HepG2 (cell line): ENCODE measurements at regions not wholly inside any gene's neighbourhood (a gene's known extent, or its start where the extent isn't known, plus 50 kb on each side); places are given as distances from the start of the nearest gene placed in this dataset.

Experiments used
- ATAC-seq: fragments of 200-7000 bp; cut with Tn5 transposase; 3 replicates; pipeline ENCODE4 v1.9.1; 2020; ENCODE audit warnings: mild to moderate bottlenecking, moderate library complexity
- BruUV-seq: library from RNA; stranded (reverse); fragments of 400-500 nt; replicated peaks from 2 replicates; lab custom pipeline; 2021; lab: Mats Ljungman, UMichigan
- CTCF ChIA-PET: fragments of 300-600 bp; formaldehyde crosslinking; extraction: SDS; loops from one replicate; lab custom pipeline; 2021; ENCODE audit warnings: low total read pairs, inconsistent platforms, low intra/inter-chr PET ratio; lab: Yijun Ruan, JAX
- POLR2A ChIA-PET: fragments of 350-600 bp; sonication (Branson Sonifier 250); formaldehyde crosslinking; loops from one replicate; lab custom pipeline; 2020; ENCODE audit warnings: antibody characterized with exemption, inconsistent platforms; lab: Yijun Ruan, JAX
- DNase-seq: peaks from one replicate; pipeline ENCODE4 v3.0.0-alpha.2; 2015; ENCODE audit warnings: low spot score
- FAIRE-seq: peaks from 3 replicates; lab custom pipeline; 2011; peaks lifted over from hg19 to GRCh38; lab: Jason Lieb, UNC
- H2AFZ ChIP-seq: one replicate; pipeline ENCODE4 v1.6.1; 2011; ENCODE audit warnings: low read length, inconsistent platforms
- H3K27ac ChIP-seq: fragments of 300-600 bp; 3 replicates; pipeline ENCODE4 v1.8.0; 2011; ENCODE audit warnings: mixed run types, mild to moderate bottlenecking, mixed read lengths, low read length, inconsistent platforms; ENCODE audit not compliant: insufficient read depth; ENCODE audit errors: extremely low read length
- H3K27me3 ChIP-seq, 2 experiments: fragments of 200-600 bp in 1 of 2; 2 replicates in 1 of 2; 3 replicates in 1 of 2; pipeline versions ENCODE4 v1.6.0 to v1.8.0; 2011; ENCODE audit warnings: low read length in 2 of 2, mild to moderate bottlenecking in 2 of 2, moderate library complexity in 2 of 2, inconsistent platforms in 1 of 2; ENCODE audit not compliant: insufficient read depth in 2 of 2, control insufficient read depth in 1 of 2
- H3K36me3 ChIP-seq, 2 experiments: fragments of 200-600 bp in 1 of 2; replicated peaks in 1 of 2; 2 replicates in 1 of 2; 3 replicates in 1 of 2; pipeline versions ENCODE4 v1.5.1 to v1.8.0; 2011; ENCODE audit warnings: low read length in 2 of 2, inconsistent platforms in 1 of 2; ENCODE audit not compliant: insufficient read depth in 2 of 2, control insufficient read depth in 1 of 2
- H3K4me1 ChIP-seq: 2 replicates; pipeline ENCODE4 v1.5.1; 2012; ENCODE audit warnings: low read length, inconsistent platforms; ENCODE audit not compliant: insufficient read depth
- H3K4me2 ChIP-seq: 2 replicates; pipeline ENCODE4 v1.6.0; 2011; ENCODE audit warnings: low read depth, low read length, inconsistent platforms
- H3K4me3 ChIP-seq, 3 experiments: fragments of 200-600 bp in 1 of 3; sonication (generic), shearing (Covaris generic) in 1 of 3; replicated peaks in 1 of 3; 2 replicates each; pipeline ENCODE4 v1.5.1; 2011 to 2016; ENCODE audit warnings: low read length in 3 of 3, inconsistent platforms in 2 of 3, low read depth in 2 of 3, mild to moderate bottlenecking in 2 of 3, control low read depth in 1 of 3, mixed read lengths in 1 of 3; ENCODE audit not compliant: insufficient read depth in 1 of 3
- H3K79me2 ChIP-seq: one replicate; pipeline ENCODE4 v1.6.1; 2011; ENCODE audit warnings: low read length, inconsistent platforms; ENCODE audit not compliant: insufficient read depth
- H3K9ac ChIP-seq: 2 replicates; pipeline ENCODE4 v1.6.0; 2011; ENCODE audit warnings: mild to moderate bottlenecking, low read depth, low read length, inconsistent platforms; ENCODE audit not compliant: insufficient read depth
- H3K9me3 ChIP-seq: 2 replicates; pipeline ENCODE4 v1.5.1; 2012; ENCODE audit warnings: mild to moderate bottlenecking, low read length
- H4K20me1 ChIP-seq: 2 replicates; pipeline ENCODE4 v1.6.0; 2011; ENCODE audit warnings: inconsistent platforms, mild to moderate bottlenecking, low read length, moderate library complexity; ENCODE audit not compliant: insufficient read depth
- GABPB1 ChIP-seq: IDR thresholded peaks from 2 replicates; pipeline ENCODE4 v1.6.1; 2016; ENCODE audit warnings: mild to moderate bottlenecking, missing genetic modification reagents, moderate library complexity, missing compliant biosample characterization
- KAT2B ChIP-seq: fragments of 150-350 bp; IDR thresholded peaks from 2 replicates; pipeline ENCODE4 v1.6.1; 2014; ENCODE audit warnings: low read depth, low read length, borderline replicate concordance
- KDM2A ChIP-seq: sonication (generic); formaldehyde crosslinking; IDR thresholded peaks from 2 replicates; pipeline ENCODE4 v1.4.0; 2020; ENCODE audit warnings: low read depth, missing genetic modification reagents, borderline replicate concordance
- MED1 ChIP-seq: sonication (generic); formaldehyde crosslinking; IDR thresholded peaks from 2 replicates; pipeline ENCODE4 v1.4.0; 2020; ENCODE audit warnings: missing genetic modification reagents
- RCOR2 ChIP-seq: IDR thresholded peaks from 2 replicates; pipeline ENCODE4 v1.6.1; 2016; ENCODE audit warnings: missing biosample characterization, missing genetic modification reagents
- STAG1 ChIP-seq: sonication (generic); formaldehyde crosslinking; IDR thresholded peaks from 2 replicates; pipeline ENCODE4 v1.4.0; 2020; ENCODE audit warnings: missing genetic modification reagents
- ZNF598 ChIP-seq: sonication (generic); formaldehyde crosslinking; IDR thresholded peaks from 2 replicates; pipeline ENCODE4 v1.5.1; 2020; ENCODE audit warnings: mild to moderate bottlenecking, missing genetic modification reagents, borderline replicate concordance
- ZNF746 ChIP-seq: sonication (generic); formaldehyde crosslinking; IDR thresholded peaks from 2 replicates; pipeline ENCODE4 v1.8.0; 2022; ENCODE audit warnings: mild to moderate bottlenecking, missing genetic modification reagents
- ZNF773 ChIP-seq: sonication (generic); formaldehyde crosslinking; IDR thresholded peaks from 2 replicates; pipeline ENCODE4 v1.4.0; 2020; ENCODE audit warnings: missing genetic modification reagents, borderline replicate concordance
- WGBS: methylation state at CpG from one replicate; pipeline ENCODE4 v1.1.6; 2017; ENCODE audit warnings: low lambda C conversion rate; 5-methylcytosine and 5-hydroxymethylcytosine counted together
- in situ Hi-C: cut with HindIII; loops from 2 replicates; pipeline ENCODE4 v1.10.0; 2017; ENCODE audit warnings: low pct_unique_long_range_greater_than_20kb; ENCODE audit not compliant: extremely low pct_ligation_motif_present
- intact Hi-C: fragments of 100-400 bp; cut with micrococcal nuclease; formaldehyde crosslinking; loops from one replicate; pipeline ENCODE4 v1.10.0; 2022; ENCODE audit not compliant: unreplicated experiment
- TF ChIP-seq, protein P1 (sequence below): sonication (generic); formaldehyde crosslinking; IDR thresholded peaks from 2 replicates; pipeline ENCODE4 v1.5.0; 2020; ENCODE audit warnings: mild to moderate bottlenecking, missing genetic modification reagents, moderate library complexity

DNA sequence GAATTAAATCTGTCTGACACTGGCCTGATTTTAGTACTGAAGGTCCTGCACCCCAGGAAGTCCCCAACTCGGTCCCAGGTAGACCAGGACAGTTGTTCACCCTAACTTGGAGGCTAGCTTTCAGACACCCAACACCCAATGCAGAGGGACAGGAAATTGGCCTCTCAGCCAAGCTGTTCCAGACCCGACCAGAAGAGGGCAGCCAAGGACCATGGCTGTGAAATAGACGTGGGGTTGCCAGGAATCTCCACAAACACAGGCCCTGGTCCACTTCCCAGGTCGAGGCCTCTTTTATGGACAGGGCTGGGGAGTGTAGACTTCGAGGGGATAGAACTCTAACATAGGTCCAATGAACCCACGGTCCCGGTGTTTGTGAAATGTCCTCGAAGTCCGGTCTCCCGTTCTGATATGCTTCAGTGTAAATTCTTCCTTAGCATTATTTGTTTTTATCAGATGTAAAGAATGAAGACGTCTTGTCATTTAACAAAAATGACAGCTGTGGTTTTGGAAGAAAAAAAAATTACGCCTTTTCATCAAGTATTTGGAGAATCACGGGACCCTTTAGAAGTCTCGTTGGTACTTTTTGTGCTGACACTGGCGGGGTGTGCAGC lies 260.3 kb upstream of the ADAMTS16 start (continued):
- TF ChIP-seq KDM2A = peak; percentile 42; the same call in 1 of the 2 replicates
- peak; percentile 97 for TF ChIP-seq STAG1 (CRISPR knock-in tag)
- no peak for TF ChIP-seq MED1
- TF ChIP-seq, protein P1, sequence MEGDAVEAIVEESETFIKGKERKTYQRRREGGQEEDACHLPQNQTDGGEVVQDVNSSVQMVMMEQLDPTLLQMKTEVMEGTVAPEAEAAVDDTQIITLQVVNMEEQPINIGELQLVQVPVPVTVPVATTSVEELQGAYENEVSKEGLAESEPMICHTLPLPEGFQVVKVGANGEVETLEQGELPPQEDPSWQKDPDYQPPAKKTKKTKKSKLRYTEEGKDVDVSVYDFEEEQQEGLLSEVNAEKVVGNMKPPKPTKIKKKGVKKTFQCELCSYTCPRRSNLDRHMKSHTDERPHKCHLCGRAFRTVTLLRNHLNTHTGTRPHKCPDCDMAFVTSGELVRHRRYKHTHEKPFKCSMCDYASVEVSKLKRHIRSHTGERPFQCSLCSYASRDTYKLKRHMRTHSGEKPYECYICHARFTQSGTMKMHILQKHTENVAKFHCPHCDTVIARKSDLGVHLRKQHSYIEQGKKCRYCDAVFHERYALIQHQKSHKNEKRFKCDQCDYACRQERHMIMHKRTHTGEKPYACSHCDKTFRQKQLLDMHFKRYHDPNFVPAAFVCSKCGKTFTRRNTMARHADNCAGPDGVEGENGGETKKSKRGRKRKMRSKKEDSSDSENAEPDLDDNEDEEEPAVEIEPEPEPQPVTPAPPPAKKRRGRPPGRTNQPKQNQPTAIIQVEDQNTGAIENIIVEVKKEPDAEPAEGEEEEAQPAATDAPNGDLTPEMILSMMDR (CRISPR knock-in tag) = peak; percentile 94
- peak; percentile 41; the same call in 1 of the 2 replicates for TF ChIP-seq GABPB1 (CRISPR knock-in tag)
- no peak for TF ChIP-seq ZNF746 (CRISPR knock-in tag)

DNA sequence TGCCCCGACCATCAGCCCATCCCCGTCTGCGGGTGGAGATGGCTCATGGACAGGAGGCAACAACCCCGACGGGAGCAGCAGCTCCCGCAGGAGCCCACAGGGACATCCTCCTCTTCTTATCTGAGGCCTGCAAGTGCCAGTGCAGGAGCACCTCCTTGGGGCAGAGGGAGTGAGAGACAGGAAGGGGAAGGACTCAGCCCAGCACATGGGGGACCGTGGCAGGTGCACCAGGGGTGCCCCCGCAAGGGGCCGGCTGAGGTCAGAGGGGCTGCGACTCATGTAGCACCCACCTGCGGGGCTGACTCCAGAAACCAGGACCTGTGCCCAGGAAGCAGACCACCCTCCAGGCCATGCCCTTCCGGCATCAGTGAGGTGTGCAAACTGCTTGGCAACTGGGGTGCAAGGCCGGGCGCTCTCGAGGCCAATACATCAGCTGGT lies 259.8 kb upstream of the ADAMTS16 start:
- Histone ChIP-seq H3K4me3 (no peak overlapping the region), H3K79me2 (no peaks in the 10 kb centered on the region), H3K4me2 (no peak overlapping the region), H3K27me3 (peaks cover 3 to 19% of the 10 kb centered on the region in 2 experiments; a peak in 3 of 5 replicates)
- TF ChIP-seq KAT2B (no peak), ZNF773 (CRISPR knock-in tag) (no peak), ZNF598 (no peak), RCOR2 (CRISPR knock-in tag) (no peak)
- TF ChIP-seq, all 625 proteins: peak for 0
- in situ Hi-C loops (no loop called here), intact Hi-C loops (no loop called here)
- Histone ChIP-seq H4K20me1 (no peaks in the 10 kb centered on the region), H3K9ac (no peak overlapping the region), H2AFZ (no peak overlapping the region), H3K4me1 (no peaks in the 10 kb centered on the region), H3K9me3 (no peaks in the 10 kb centered on the region), H3K36me3 (no peaks in the 10 kb centered on the region), H3K27ac (no peak overlapping the region)
- FAIRE-seq (no peak), DNase-seq (no peak), ATAC-seq (no peak)
- ChIA-PET POLR2A (no interaction called here), CTCF (interaction anchor here (1.0 to 1.9 kb wide), 2 partner anchors 62 to 539 kb away, joined by 3 to 15 read pairs; no protein-coding TSS in a partner anchor)
- BruUV-seq = no TSS peak
- 100% methylated on average over 1 of the region's 15 CpGs for WGBS
